OCI-M2 (cell line): ENCODE measurements at regions not wholly inside any gene's neighbourhood (a gene's known extent, or its start where the extent isn't known, plus 50 kb on each side); places are given as distances from the start of the nearest gene placed in this dataset.

Source experiments
- DNase-seq: peaks from one replicate; lab custom pipeline; 2025; ENCODE audit not compliant: unreplicated experiment; lab: John Stamatoyannopoulos, UW

DNA sequence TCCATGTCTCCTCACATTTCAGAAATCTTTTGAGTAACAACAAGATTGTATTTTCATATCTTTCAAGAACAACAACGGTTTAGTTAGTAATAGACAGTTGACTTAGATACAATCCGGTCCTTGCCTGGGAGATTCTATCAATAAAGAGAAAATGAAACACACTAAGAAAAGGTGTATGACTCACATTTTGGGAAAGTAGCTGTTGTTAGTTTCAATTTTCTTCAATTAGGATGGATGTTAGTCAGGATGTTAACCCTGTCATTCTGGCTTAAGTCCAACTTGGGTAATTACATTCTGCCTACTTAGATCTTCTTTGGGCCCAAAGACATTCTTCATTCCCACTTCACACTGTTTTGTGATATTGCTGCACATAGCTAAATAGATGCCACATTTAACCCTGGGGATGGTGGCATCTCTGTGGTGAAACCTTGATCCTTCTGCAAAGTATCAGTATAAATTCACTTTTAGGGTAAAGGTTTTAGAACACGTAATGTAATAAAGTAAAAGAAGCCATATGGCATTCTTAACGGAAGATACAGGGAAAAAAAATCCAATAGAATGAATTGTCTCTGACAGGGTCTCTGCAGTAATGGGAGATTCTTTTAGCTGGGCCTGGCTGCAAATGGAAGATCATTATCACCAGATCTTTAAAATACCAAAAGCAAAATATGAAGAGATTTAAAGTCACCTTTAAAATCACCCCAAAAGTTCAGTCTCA lies 365.5 kb downstream of the FIGN start:
- DNase-seq: no peak

- no peak for DNase-seq
These were observed 366.7 kb downstream of the FIGN start for GRCh38 chr2:163369111-163369510.

GRCh38 chr2:163368655-163369054 lies 367.2 kb downstream of the FIGN start:
- no peak for DNase-seq

- DNase-seq: no peak
These were observed 367.8 kb downstream of the FIGN start for GRCh38 chr2:163367825-163368582.

DNA sequence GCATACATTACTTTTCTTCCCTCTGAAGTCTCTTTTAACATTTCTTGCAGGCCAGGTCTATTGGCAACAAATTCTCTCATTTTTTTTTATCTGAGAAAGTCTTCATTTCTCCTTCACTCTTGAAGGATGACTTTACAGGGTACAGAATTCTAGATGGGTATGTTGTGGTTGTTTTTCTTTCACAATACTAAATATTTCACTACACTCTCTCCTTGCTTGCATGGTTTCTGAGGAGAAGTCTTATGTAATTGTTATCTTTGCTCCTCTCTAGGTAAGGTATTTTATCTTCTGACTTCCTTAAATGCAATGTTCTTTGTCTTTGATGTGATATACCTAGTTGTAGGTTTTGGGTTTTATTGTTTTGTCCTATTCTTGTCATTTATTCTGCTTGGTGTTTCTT lies 371.1 kb downstream of the FIGN start:
- no peak for DNase-seq

DNA sequence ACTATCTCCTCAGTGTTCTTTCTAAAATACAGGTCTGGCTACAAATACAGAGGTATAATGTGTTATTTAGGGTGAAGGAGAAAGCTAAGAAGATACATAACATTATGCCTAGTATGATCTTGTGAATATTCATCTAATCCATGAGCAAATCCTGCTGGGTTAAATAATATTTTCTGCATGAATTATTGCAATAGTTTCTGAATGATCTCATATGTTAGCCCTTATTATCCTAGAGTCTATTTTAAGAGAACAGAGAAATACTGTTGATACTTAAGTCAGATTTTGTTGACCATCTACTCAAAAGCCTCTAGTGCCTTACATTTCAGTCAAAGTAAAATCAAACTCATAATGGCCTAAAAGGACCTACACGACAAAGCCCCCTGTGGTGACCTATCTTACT lies 382.3 kb downstream of the FIGN start:
- DNase-seq: no peak

DNA sequence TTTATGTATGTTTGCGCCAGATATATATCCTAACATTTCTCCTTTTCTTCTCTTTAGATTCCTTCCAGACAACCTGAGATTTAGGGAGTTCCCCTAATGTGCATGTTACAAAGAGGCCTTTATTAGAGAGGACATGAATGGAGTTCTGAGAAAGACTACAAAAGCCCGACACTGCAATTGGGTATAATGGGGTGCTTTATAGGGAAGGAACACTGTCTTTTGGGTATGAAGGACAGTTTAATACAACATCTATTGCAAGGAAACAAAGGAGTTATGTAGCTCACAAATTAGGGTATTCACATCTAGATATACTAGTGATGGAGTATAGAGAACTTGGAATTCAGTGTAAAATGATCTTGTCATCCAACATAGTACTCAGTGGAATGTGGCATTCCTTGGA lies 383.8 kb downstream of the FIGN start:
- DNase-seq: no peak

- DNase-seq: no peak
These were observed 384.7 kb downstream of the FIGN start for GRCh38 chr2:163351143-163351542.

DNA sequence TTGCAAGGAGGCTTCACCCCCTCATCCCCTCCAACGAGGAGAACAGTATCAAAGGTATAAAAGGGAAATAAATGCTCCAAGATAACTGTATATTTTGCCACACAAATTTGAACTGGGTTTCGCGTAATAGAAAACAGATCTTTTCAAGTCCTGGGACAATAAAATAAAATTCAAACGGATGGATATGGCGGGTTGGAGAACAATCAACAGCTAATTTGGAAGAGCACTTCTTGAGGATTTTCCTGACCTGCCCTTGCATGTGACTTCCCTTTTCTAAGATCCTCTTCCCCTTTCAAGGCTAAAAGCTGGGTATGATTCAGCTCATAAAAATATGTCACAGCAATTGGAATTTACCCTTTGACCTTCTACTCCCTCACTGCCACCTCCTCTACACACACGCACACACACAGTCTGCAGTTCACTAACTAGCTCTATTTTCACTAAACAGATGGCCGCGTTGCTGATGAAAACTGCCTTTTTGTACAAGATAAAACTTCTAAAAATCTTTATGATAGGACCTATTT lies 386.9 kb downstream of the FIGN start:
- DNase-seq: no peak

GRCh38 chr2:163347982-163348856 lies 387.6 kb downstream of the FIGN start:
- DNase-seq: no peak

DNA sequence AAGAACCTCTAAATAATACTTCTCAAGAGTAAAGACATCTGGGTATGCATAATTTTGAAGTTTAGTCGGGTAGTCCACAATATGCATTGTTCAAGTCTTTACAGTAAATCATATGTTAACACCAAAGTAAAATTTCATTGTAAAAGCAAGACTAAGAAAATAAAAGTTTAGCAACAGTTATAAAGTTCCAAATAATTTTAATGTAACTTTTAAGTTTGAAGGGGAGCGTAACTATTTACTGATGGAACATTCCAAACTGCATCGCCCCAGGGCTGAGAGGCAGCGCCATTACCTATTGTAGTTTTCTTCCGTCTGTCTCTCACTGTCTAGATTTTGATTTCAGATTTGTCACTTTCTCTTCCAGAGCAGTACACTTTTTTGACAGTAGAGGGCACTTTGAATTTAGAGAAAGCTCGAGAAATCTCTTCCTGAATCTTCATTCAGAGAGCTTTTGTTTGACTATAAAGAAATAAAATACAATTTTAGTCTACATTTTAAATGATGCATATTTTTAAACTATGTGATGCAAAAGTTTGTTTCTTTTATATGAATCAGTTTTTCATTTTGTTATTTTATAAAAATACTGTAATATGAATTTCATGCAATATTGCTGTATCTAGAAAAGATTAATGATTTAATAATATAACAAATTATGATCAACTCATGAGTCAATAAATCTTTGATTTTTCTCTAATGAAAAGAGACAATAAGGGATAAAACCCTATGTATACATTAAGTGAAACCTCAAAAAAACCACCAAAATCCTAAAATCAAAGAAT lies 389.8 kb downstream of the FIGN start:
- no peak for DNase-seq

GRCh38 chr2:163343316-163343715 lies 392.5 kb downstream of the FIGN start:
- no peak for DNase-seq

DNA sequence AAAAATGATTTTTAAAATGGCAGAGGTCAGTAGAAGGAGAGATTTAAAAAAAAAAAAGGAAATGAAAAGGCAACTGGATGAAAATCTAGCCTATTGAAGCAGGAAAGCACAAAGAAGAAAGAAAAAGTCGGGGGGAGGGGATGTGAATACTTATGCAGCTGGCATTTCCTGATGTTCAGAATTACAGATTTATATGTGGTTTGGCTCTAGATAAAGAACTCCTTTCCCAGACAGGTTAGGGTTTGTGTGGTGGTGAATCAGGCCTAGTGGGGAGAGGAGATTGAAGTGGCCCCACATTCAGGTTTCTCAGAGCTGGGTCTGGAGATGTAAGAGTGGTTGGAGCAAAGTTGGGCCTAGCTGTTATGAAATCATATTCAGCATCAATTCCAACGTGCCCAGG lies 394.4 kb downstream of the FIGN start:
- DNase-seq: no peak

GRCh38 chr2:163338270-163338669 lies 397.5 kb downstream of the FIGN start:
- no peak for DNase-seq

- DNase-seq: no peak
These were observed 411.1 kb downstream of the FIGN start for GRCh38 chr2:163324677-163325076.

DNA sequence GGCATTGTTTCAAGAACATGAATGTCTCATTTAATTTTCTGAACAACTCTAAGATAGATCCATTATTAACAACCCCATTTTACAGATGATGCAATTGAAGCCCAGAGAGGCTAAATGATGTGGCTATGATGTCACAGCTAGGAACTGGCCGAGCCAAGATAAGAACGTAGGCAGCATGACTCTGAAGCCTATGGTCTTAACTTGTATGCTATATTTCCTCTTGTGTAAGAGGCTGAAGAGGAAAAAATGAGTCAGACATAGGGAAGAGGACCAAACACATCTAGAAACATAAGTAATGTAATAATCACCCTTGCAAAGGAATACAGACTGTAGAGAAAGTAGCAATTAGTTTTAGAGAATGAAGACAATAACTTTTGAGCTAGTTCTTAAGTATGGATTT lies 416.8 kb downstream of the FIGN start:
- no peak for DNase-seq

DNA sequence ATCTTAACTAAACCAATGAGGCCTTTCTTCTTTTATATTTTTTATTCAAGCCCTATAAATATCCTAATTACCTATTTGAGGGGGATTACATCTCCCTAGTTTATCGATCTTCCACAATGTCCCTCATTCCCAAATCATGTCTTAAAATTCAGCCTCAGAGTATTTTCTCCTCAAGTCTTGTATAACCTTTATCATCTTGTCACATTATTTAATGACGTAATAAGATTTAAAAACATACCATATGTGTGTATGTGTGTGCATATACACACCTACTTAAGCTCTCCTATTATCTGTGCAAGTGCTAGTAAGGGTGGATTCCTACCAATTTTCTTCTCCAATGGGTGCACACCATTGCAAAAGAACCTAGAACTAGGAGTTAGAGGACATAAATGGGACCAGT lies 421.1 kb downstream of the FIGN start:
- DNase-seq: no peak

DNA sequence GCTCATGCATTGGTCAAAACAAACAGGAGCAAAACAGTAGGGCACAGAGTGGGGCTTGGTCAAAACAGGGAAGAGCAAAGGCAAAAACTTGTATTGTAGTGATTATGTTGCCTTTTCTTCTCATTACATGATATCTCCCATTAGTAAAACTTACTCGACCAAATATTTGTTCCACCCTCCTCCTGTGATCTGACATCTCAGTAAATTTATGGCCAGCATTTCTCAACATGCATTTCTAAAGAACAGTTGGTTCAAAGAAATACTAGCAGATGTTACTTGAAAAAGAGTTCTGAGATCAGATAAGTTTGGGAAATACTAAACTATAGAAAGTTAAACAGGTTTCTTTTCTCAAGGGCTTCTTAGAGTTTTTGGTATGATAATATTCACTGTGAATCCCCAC lies 423.1 kb downstream of the FIGN start:
- no peak for DNase-seq

GRCh38 chr2:163306647-163307046 lies 429.2 kb downstream of the FIGN start:
- no peak for DNase-seq

GRCh38 chr2:163302141-163302540 lies 433.7 kb downstream of the FIGN start:
- no peak for DNase-seq

GRCh38 chr2:163291790-163292189 lies 444.0 kb downstream of the FIGN start:
- DNase-seq: no peak
